Fibroblast of lung (primary cell): ENCODE measurements at regions not wholly inside any gene's neighbourhood (a gene's known extent, or its start where the extent isn't known, plus 50 kb on each side); places are given as distances from the start of the nearest gene placed in this dataset.

Experiments
- DNase-seq, 2 donors: peaks; one replicate each; pipeline versions ENCODE4 v3.0.0 to v3.0.0-alpha.2; 2010; ENCODE audit warnings: low read depth in 2 of 2
- H2AFZ ChIP-seq: 2 replicates; pipeline ENCODE4 v1.5.1; 2012; ENCODE audit warnings: low read length, control low read depth, inconsistent platforms
- H3K27ac ChIP-seq: 2 replicates; pipeline ENCODE4 v1.5.1; 2011; ENCODE audit warnings: low read length, control low read depth; ENCODE audit not compliant: insufficient read depth
- H3K27me3 ChIP-seq: 2 replicates; pipeline ENCODE4 v1.5.1; 2011; ENCODE audit warnings: mild to moderate bottlenecking, low read length; ENCODE audit not compliant: control insufficient read depth, insufficient read depth
- H3K36me3 ChIP-seq: 2 replicates; pipeline ENCODE4 v1.5.1; 2011; ENCODE audit warnings: low read length; ENCODE audit not compliant: control insufficient read depth, insufficient read depth
- H3K4me1 ChIP-seq: 2 replicates; pipeline ENCODE4 v1.5.1; 2011; ENCODE audit warnings: low read length; ENCODE audit not compliant: control insufficient read depth, insufficient read depth; ENCODE audit errors: extremely low read depth
- H3K4me2 ChIP-seq: 2 replicates; pipeline ENCODE4 v1.5.1; 2011; ENCODE audit warnings: low read length, control low read depth; ENCODE audit not compliant: insufficient read depth; ENCODE audit errors: extremely low read depth
- H3K4me3 ChIP-seq, 4 experiments: fragments of 200-600 bp in 1 of 4; sonication (generic) in 1 of 4; replicated peaks in 1 of 4; 2 replicates each; pipeline ENCODE4 v1.5.1; 2011 to 2016; ENCODE audit warnings: low read length in 4 of 4, low read depth in 3 of 4, mild to moderate bottlenecking in 3 of 4, control low read depth in 2 of 4, inconsistent platforms in 1 of 4, mixed read lengths in 1 of 4; ENCODE audit not compliant: insufficient read depth in 1 of 4; ENCODE audit errors: control extremely low read depth in 1 of 4
- H3K79me2 ChIP-seq: 2 replicates; pipeline ENCODE4 v1.5.1; 2012; ENCODE audit warnings: mild to moderate bottlenecking, low read length, inconsistent platforms; ENCODE audit not compliant: control insufficient read depth, insufficient read depth
- H3K9ac ChIP-seq: 2 replicates; pipeline ENCODE4 v1.5.1; 2011; ENCODE audit warnings: mild to moderate bottlenecking, low read length, control low read depth; ENCODE audit not compliant: insufficient read depth
- H3K9me3 ChIP-seq: 2 replicates; pipeline ENCODE4 v1.5.1; 2012; ENCODE audit warnings: low read depth, low read length; ENCODE audit not compliant: control insufficient read depth, insufficient read depth
- H4K20me1 ChIP-seq: 2 replicates; pipeline ENCODE4 v1.5.1; 2011; ENCODE audit warnings: low read length; ENCODE audit not compliant: control insufficient read depth, insufficient read depth; ENCODE audit errors: extremely low read depth
- EZH2 ChIP-seq: IDR thresholded peaks from 2 replicates; pipeline ENCODE4 v1.5.1; 2012; ENCODE audit warnings: low read length, control low read depth, mild to moderate bottlenecking; ENCODE audit errors: missing control alignments
- TF ChIP-seq, protein P1 (sequence below), 2 donors: IDR thresholded peaks in 1 of 2; conservative IDR thresholded peaks in 1 of 2; 1 replicate in 1 of 2; 2 replicates in 1 of 2; pipeline ENCODE4 v1.5.1; 2011 to 2012; ENCODE audit warnings: low read length in 2 of 2, control low read depth in 1 of 2, inconsistent platforms in 1 of 2, low read depth in 1 of 2, mild to moderate bottlenecking in 1 of 2

DNA sequence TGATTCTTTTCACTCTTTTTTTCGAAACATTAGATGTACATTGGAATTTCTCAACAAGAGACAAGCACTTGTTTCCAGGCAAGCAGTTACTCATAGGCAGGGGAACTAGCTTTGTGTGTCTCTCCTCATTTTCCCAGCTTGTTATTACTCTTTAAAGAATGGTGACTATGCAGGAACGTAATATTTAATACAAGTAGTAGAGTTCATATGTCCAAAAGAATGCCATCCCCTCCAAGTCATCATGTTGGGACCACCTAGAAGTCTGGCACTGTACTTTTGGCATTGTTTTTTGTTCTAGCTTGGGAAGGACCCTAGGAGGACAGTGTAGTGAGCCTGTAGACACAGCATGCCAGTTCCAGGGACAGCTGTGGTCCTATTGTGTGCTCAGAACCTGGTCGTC, 650.7 kb downstream of the INHBA start:
- no peaks in the 10 kb centered on the region for H3K27me3 ChIP-seq

DNA sequence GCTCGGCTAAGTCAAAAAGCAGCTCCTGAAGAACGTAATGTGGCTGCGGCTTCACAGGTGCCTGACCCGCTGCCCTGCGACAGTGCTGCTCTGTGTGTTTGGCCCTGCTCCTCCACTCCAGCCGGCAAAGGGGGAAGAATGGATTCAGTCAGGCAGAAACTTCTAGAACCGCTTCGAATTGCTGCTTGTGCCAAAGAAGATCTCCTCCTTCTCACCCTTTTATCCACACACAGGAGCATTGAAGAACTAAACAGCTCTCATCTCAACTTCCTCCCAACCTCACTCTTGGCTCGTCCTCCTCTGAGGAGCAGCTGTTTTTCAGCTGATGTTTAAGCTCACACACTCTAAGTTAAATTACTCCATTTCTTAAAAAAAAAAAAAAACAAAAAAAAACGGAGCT, 651.4 kb downstream of the INHBA start:
- TF ChIP-seq EZH2 = no peak
- TF ChIP-seq, protein P1, sequence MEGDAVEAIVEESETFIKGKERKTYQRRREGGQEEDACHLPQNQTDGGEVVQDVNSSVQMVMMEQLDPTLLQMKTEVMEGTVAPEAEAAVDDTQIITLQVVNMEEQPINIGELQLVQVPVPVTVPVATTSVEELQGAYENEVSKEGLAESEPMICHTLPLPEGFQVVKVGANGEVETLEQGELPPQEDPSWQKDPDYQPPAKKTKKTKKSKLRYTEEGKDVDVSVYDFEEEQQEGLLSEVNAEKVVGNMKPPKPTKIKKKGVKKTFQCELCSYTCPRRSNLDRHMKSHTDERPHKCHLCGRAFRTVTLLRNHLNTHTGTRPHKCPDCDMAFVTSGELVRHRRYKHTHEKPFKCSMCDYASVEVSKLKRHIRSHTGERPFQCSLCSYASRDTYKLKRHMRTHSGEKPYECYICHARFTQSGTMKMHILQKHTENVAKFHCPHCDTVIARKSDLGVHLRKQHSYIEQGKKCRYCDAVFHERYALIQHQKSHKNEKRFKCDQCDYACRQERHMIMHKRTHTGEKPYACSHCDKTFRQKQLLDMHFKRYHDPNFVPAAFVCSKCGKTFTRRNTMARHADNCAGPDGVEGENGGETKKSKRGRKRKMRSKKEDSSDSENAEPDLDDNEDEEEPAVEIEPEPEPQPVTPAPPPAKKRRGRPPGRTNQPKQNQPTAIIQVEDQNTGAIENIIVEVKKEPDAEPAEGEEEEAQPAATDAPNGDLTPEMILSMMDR (conservative IDR thresholded peaks at IDR 0.05 in 1 of 2, IDR thresholded peaks at IDR 0.05 in 1 of 2; ENCODE audit: low read depth in 1 of 2, low read length in 2 of 2) = no peak
- no peak overlapping the region for H3K4me3 ChIP-seq
- H3K4me1 ChIP-seq = peaks cover 11% of the 10 kb centered on the region
- no peak overlapping the region for H3K9ac ChIP-seq
- H4K20me1 ChIP-seq = no peaks in the 10 kb centered on the region
- H3K9me3 ChIP-seq = no peaks in the 10 kb centered on the region
- H3K4me2 ChIP-seq = no peak overlapping the region
- peak; percentile 26 to 45 for DNase-seq
- H3K27ac ChIP-seq = no peak overlapping the region
- no peaks in the 10 kb centered on the region for H3K79me2 ChIP-seq
- no peaks in the 10 kb centered on the region for H3K36me3 ChIP-seq
- no peaks in the 10 kb centered on the region for H3K27me3 ChIP-seq
- no peak overlapping the region for H2AFZ ChIP-seq

More for the DNA sequence above, 650.7 kb downstream of the INHBA start:
- no peaks in the 10 kb centered on the region for H3K79me2 ChIP-seq
- H3K36me3 ChIP-seq = no peaks in the 10 kb centered on the region
- no peak overlapping the region for H3K27ac ChIP-seq
- no peak for TF ChIP-seq EZH2
- TF ChIP-seq, protein P1 (conservative IDR thresholded peaks at IDR 0.05 in 1 of 2, IDR thresholded peaks at IDR 0.05 in 1 of 2; ENCODE audit: low read depth in 1 of 2, low read length in 2 of 2) = no peak
- H3K9me3 ChIP-seq = no peaks in the 10 kb centered on the region
- H3K4me3 ChIP-seq = no peak overlapping the region
- no peak overlapping the region for H3K9ac ChIP-seq
- no peaks in the 10 kb centered on the region for H4K20me1 ChIP-seq
- no peak overlapping the region for H2AFZ ChIP-seq
- peak in 1 of 2 donors; percentile 29 for DNase-seq
- peaks cover 6% of the 10 kb centered on the region for H3K4me1 ChIP-seq
- no peak overlapping the region for H3K4me2 ChIP-seq

DNA sequence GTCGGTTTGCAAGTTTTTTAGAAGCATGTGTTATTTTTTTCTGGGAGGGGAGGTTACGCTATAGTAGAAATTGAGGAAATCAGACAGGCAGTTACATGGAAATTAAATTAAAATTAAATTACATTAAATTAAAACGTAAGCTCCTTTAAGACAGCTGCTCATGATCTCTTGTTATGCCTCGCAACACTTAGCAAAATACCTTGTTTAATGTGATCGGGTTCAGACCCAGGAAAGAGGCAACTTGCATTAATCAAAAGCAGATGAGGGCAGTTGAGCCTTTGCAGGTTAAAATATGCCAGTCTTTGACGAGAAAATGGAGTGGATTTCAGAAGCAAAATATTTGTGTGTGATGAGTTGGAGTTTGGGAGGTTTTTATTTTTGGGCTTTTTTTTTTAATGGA, 651.8 kb downstream of the INHBA start:
- Histone ChIP-seq H3K27me3 (no peaks in the 10 kb centered on the region), H3K79me2 (no peaks in the 10 kb centered on the region), H3K4me1 (peaks cover 15% of the 10 kb centered on the region), H3K36me3 (no peaks in the 10 kb centered on the region), H3K27ac (no peak overlapping the region), H3K9ac (no peak overlapping the region), H4K20me1 (no peaks in the 10 kb centered on the region), H3K4me2 (no peak overlapping the region), H3K9me3 (no peaks in the 10 kb centered on the region), H3K4me3 (no peak overlapping the region), H2AFZ (no peak overlapping the region)
- DNase-seq = no peak
- TF ChIP-seq, protein P1 (conservative IDR thresholded peaks at IDR 0.05 in 1 of 2, IDR thresholded peaks at IDR 0.05 in 1 of 2; ENCODE audit: low read depth in 1 of 2, low read length in 2 of 2) = no peak
